ENCODE measurements at regions not wholly inside any gene's neighbourhood (a gene's known extent, or its start where the extent isn't known, plus 50 kb on each side); places are given as distances from the start of the nearest gene placed in this dataset.
"Not testable (repeated sequence)": the region's sequence is repeated elsewhere in the genome, so short reads cannot be mapped to it uniquely, and the experiment has no call there.

- no peaks in the 10 kb centered on the region for H3K36me3 ChIP-seq
- H3K27ac ChIP-seq, result no peak overlapping the region
- H3K4me1 ChIP-seq, result no peaks in the 10 kb centered on the region
- no peak overlapping the region for H3K4me3 ChIP-seq
- H3K9ac ChIP-seq, result no peak overlapping the region
- no peaks in the 10 kb centered on the region for H3K27me3 ChIP-seq
- H4K20me1 ChIP-seq, result no peaks in the 10 kb centered on the region
- no peak overlapping the region for H3K4me2 ChIP-seq
- TF ChIP-seq Cebpa-rat (IDR thresholded peaks at IDR 0.05), result no peak
- peaks cover 0 to under 1% (median 0%) of the 10 kb centered on the region in 11 experiments; a peak in 4 of 22 replicates for H3K9me3 ChIP-seq (replicated peaks in 1 of 11)
These were observed 116.1 kb upstream of the FBXO33 start for GRCh38 chr14:39548358-39548757.

- H3K4me1 ChIP-seq, result no peaks in the 10 kb centered on the region
- no peak for TF ChIP-seq Cebpa-rat (IDR thresholded peaks at IDR 0.05)
- no peak overlapping the region for H3K4me3 ChIP-seq
- H3K4me2 ChIP-seq, result no peak overlapping the region
- H3K9ac ChIP-seq, result no peak overlapping the region
- H3K27ac ChIP-seq, result no peak overlapping the region
- peaks cover 0 to 6% (median 4%) of the 10 kb centered on the region in 11 experiments; a peak in 4 of 22 replicates for H3K9me3 ChIP-seq (replicated peaks in 1 of 11)
- no peaks in the 10 kb centered on the region for H3K36me3 ChIP-seq
- no peaks in the 10 kb centered on the region for H4K20me1 ChIP-seq
- no peaks in the 10 kb centered on the region for H3K27me3 ChIP-seq
These were observed 115.6 kb upstream of the FBXO33 start for GRCh38 chr14:39547845-39548244.

- H4K20me1 ChIP-seq, result no peaks in the 10 kb centered on the region
- no peak overlapping the region for H3K27ac ChIP-seq
- no peaks in the 10 kb centered on the region for H3K4me1 ChIP-seq
- no peak overlapping the region for H3K4me3 ChIP-seq
- no peak overlapping the region for H3K4me2 ChIP-seq
- H3K9ac ChIP-seq, result no peak overlapping the region
- no peak for TF ChIP-seq Cebpa-rat (IDR thresholded peaks at IDR 0.05)
- no peaks in the 10 kb centered on the region for H3K36me3 ChIP-seq
- H3K9me3 ChIP-seq (replicated peaks in 1 of 11), result peaks cover 9 to 22% (median 13%) of the 10 kb centered on the region in 11 experiments
- no peaks in the 10 kb centered on the region for H3K27me3 ChIP-seq
These were observed 73.6 kb upstream of the FBXO33 start for GRCh38 chr14:39505812-39506211.

GRCh38 chr14:39500253-39500652 is 68.0 kb upstream of the FBXO33 start:
- H3K9me3 ChIP-seq (replicated peaks in 1 of 11), result peaks cover 27 to 33% (median 31%) of the 10 kb centered on the region in 11 experiments
- H3K4me2 ChIP-seq, result no peak overlapping the region
- no peak overlapping the region for H3K4me3 ChIP-seq
- H3K4me1 ChIP-seq, result no peaks in the 10 kb centered on the region
- no peaks in the 10 kb centered on the region for H3K27me3 ChIP-seq
- no peak for TF ChIP-seq Cebpa-rat (IDR thresholded peaks at IDR 0.05)
- H3K36me3 ChIP-seq, result no peaks in the 10 kb centered on the region
- no peak overlapping the region for H3K9ac ChIP-seq
- H3K27ac ChIP-seq, result no peak overlapping the region
- no peaks in the 10 kb centered on the region for H4K20me1 ChIP-seq

GRCh38 chr14:39499514-39499913 is 67.3 kb upstream of the FBXO33 start:
- no peak overlapping the region for H3K4me3 ChIP-seq
- no peak overlapping the region for H3K4me2 ChIP-seq
- no peaks in the 10 kb centered on the region for H3K36me3 ChIP-seq
- no peaks in the 10 kb centered on the region for H3K27me3 ChIP-seq
- H3K27ac ChIP-seq, result no peak overlapping the region
- no peaks in the 10 kb centered on the region for H4K20me1 ChIP-seq
- H3K4me1 ChIP-seq, result no peaks in the 10 kb centered on the region
- H3K9ac ChIP-seq, result no peak overlapping the region
- peaks cover 27 to 37% (median 34%) of the 10 kb centered on the region in 11 experiments for H3K9me3 ChIP-seq (replicated peaks in 1 of 11)
- TF ChIP-seq Cebpa-rat (IDR thresholded peaks at IDR 0.05), result no peak

- H3K4me2 ChIP-seq, H4K20me1 ChIP-seq, H3K27ac ChIP-seq, H3K4me3 ChIP-seq, H3K4me1 ChIP-seq, H3K9ac ChIP-seq, H3K36me3 ChIP-seq, H3K27me3 ChIP-seq: not testable (repeated sequence)
- peaks cover 27 to 37% (median 34%) of the 10 kb centered on the region in 11 experiments for H3K9me3 ChIP-seq (replicated peaks in 1 of 11)
These were observed 65.4 kb upstream of the FBXO33 start for GRCh38 chr14:39497677-39498076.

GRCh38 chr14:39492267-39492666 is 60.0 kb upstream of the FBXO33 start:
- Histone ChIP-seq H3K4me1 (peaks cover 0 to 6% (median 0%) of the 10 kb centered on the region in 10 experiments; a peak in 2 of 20 replicates), H3K4me3 (no peak overlapping the region), H3K9me3 (replicated peaks in 1 of 11) (peaks cover 18 to 24% (median 23%) of the 10 kb centered on the region in 11 experiments), H3K27me3 (no peaks in the 10 kb centered on the region), H3K27ac (no peak overlapping the region), H3K36me3 (no peaks in the 10 kb centered on the region), H3K9ac (no peak overlapping the region), H4K20me1 (no peaks in the 10 kb centered on the region), H3K4me2 (no peak overlapping the region)
- TF ChIP-seq Cebpa-rat (IDR thresholded peaks at IDR 0.05), result no peak

- no peak overlapping the region for H3K4me3 ChIP-seq
- no peaks in the 10 kb centered on the region for H3K27me3 ChIP-seq
- H3K4me1 ChIP-seq, result peaks cover 0 to 6% (median 0%) of the 10 kb centered on the region in 10 experiments; a peak in 2 of 20 replicates
- H3K9ac ChIP-seq, result no peak overlapping the region
- H3K4me2 ChIP-seq, result no peak overlapping the region
- H3K27ac ChIP-seq, result no peak overlapping the region
- peaks cover 7 to 13% (median 12%) of the 10 kb centered on the region in 11 experiments for H3K9me3 ChIP-seq (replicated peaks in 1 of 11)
- H4K20me1 ChIP-seq, result no peaks in the 10 kb centered on the region
- no peak for TF ChIP-seq Cebpa-rat (IDR thresholded peaks at IDR 0.05)
- H3K36me3 ChIP-seq, result no peaks in the 10 kb centered on the region
These were observed 58.9 kb upstream of the FBXO33 start for GRCh38 chr14:39491134-39491571.

- H4K20me1 ChIP-seq, result no peaks in the 10 kb centered on the region
- no peak overlapping the region for H3K9ac ChIP-seq
- H3K4me3 ChIP-seq, result no peak overlapping the region
- no peak for TF ChIP-seq Cebpa-rat (IDR thresholded peaks at IDR 0.05)
- H3K9me3 ChIP-seq (replicated peaks in 1 of 11), result no peaks in the 10 kb centered on the region
- peaks cover 0 to 6% (median 0%) of the 10 kb centered on the region in 10 experiments; a peak in 2 of 20 replicates for H3K4me1 ChIP-seq
- no peaks in the 10 kb centered on the region for H3K36me3 ChIP-seq
- no peak overlapping the region for H3K27ac ChIP-seq
- H3K4me2 ChIP-seq, result no peak overlapping the region
- H3K27me3 ChIP-seq, result no peaks in the 10 kb centered on the region
These were observed 56.4 kb upstream of the FBXO33 start for GRCh38 chr14:39488600-39488999.

GRCh38 chr14:39483682-39484081 is 51.4 kb upstream of the FBXO33 start:
- Histone ChIP-seq H3K36me3 (no peaks in the 10 kb centered on the region), H3K4me3 (no peak overlapping the region), H3K4me2 (no peak overlapping the region), H3K9ac (no peak overlapping the region), H3K27ac (no peak overlapping the region), H4K20me1 (no peaks in the 10 kb centered on the region), H3K27me3 (no peaks in the 10 kb centered on the region), H3K9me3 (replicated peaks in 1 of 11) (no peaks in the 10 kb centered on the region), H3K4me1 (no peaks in the 10 kb centered on the region)
- no peak for TF ChIP-seq Cebpa-rat (IDR thresholded peaks at IDR 0.05)
